GM23338 (cell line): ENCODE measurements at regions not wholly inside any gene's neighbourhood (a gene's known extent, or its start where the extent isn't known, plus 50 kb on each side); places are given as distances from the start of the nearest gene placed in this dataset.
A peak's percentile ranks its signal among the peaks of the same experiment; 100 is the strongest.

Experiments
- ATAC-seq: fragments of 200-7000 bp; cut with Tn5 transposase; 3 replicates; pipeline ENCODE4 v1.9.1; 2020
- DNase-seq: peaks from one replicate; pipeline ENCODE4 v3.0.0-alpha.2; 2015; ENCODE audit warnings: low spot score
- H2AFZ ChIP-seq: fragments of 200-600 bp; sonication (generic); 2 replicates; pipeline ENCODE4 v1.8.0; 2016; ENCODE audit warnings: antibody characterized with exemption, mild to moderate bottlenecking, moderate library complexity
- H3F3A ChIP-seq: fragments of 200-600 bp; sonication (generic); replicated peaks from 2 replicates; pipeline ENCODE4 v1.8.0; 2017; ENCODE audit warnings: antibody characterized with exemption, mixed run types, low read depth
- H3K27ac ChIP-seq: fragments of 200-600 bp; sonication (generic); 2 replicates; pipeline ENCODE4 v1.6.1; 2016; ENCODE audit warnings: low read depth
- H3K27me3 ChIP-seq: fragments of 200-600 bp; sonication (generic); 2 replicates; pipeline ENCODE4 v1.8.0; 2016; ENCODE audit warnings: mild to moderate bottlenecking, mixed run types, moderate library complexity; ENCODE audit not compliant: insufficient read depth
- H3K36me3 ChIP-seq: fragments of 200-600 bp; sonication (generic); 2 replicates; pipeline ENCODE4 v1.8.0; 2016; ENCODE audit warnings: mild to moderate bottlenecking; ENCODE audit not compliant: insufficient read depth
- H3K4me1 ChIP-seq: fragments of 200-600 bp; sonication (generic); 2 replicates; pipeline ENCODE4 v1.8.0; 2016; ENCODE audit warnings: mild to moderate bottlenecking, moderate library complexity; ENCODE audit not compliant: insufficient read depth
- H3K4me2 ChIP-seq: fragments of 200-600 bp; sonication (generic); 2 replicates; pipeline ENCODE4 v1.7.1; 2017; ENCODE audit warnings: mixed run types
- H3K4me3 ChIP-seq: fragments of 200-600 bp; sonication (generic); 2 replicates; pipeline ENCODE4 v1.6.1; 2016; ENCODE audit warnings: mixed run types
- H3K79me2 ChIP-seq: fragments of 200-600 bp; sonication (generic); replicated peaks from 2 replicates; pipeline ENCODE4 v1.8.0; 2017; ENCODE audit warnings: mild to moderate bottlenecking; ENCODE audit not compliant: insufficient read depth
- H3K9me2 ChIP-seq: fragments of 200-600 bp; sonication (generic); 2 replicates; pipeline ENCODE4 v1.8.0; 2017; ENCODE audit not compliant: insufficient read depth
- H4K20me1 ChIP-seq: fragments of 200-600 bp; sonication (generic); replicated peaks from 2 replicates; pipeline ENCODE4 v1.8.0; 2017; ENCODE audit warnings: mild to moderate bottlenecking; ENCODE audit not compliant: insufficient read depth
- H3K27ac Mint-ChIP-seq: 2 replicates; pipeline ENCODE4 v1.8.0; 2020; ENCODE audit warnings: inconsistent platforms, mild to moderate bottlenecking, moderate library complexity, mixed read lengths
- H3K27me3 Mint-ChIP-seq: 3 replicates; pipeline ENCODE4 v1.8.0; 2022; ENCODE audit warnings: low read depth, mild to moderate bottlenecking, moderate library complexity, mixed read lengths, inconsistent platforms; ENCODE audit not compliant: insufficient read depth, poor library complexity
- H3K36me3 Mint-ChIP-seq: 3 replicates; pipeline ENCODE4 v1.8.0; 2021; ENCODE audit warnings: low read depth, mild to moderate bottlenecking, inconsistent platforms, moderate library complexity, mixed read lengths
- H3K4me1 Mint-ChIP-seq: 3 replicates; pipeline ENCODE4 v1.8.0; 2020; ENCODE audit warnings: mild to moderate bottlenecking, inconsistent platforms, mixed read lengths
- H3K4me3 Mint-ChIP-seq: 3 replicates; pipeline ENCODE4 v1.8.0; 2021; ENCODE audit warnings: moderate library complexity, mild to moderate bottlenecking, inconsistent platforms, mixed read lengths
- H3K9me3 Mint-ChIP-seq: 3 replicates; pipeline ENCODE4 v1.8.0; 2020; ENCODE audit warnings: moderate library complexity, mild to moderate bottlenecking, inconsistent platforms, mixed read lengths
- CREB1 ChIP-seq: fragments of 250-450 bp; sonication (Bioruptor Pico); IDR thresholded peaks from 2 replicates; pipeline ENCODE4 v1.5.0; 2020; ENCODE audit warnings: low read depth, mild to moderate bottlenecking, moderate library complexity
- CTCF ChIP-seq, 2 experiments: fragments of 200-600 bp in 1 of 2; sonication (generic) in 1 of 2; conservative IDR thresholded peaks; 2 replicates each; pipeline versions ENCODE4 v1.5.1 to v1.6.1; 2016 to 2017; ENCODE audit warnings: antibody characterized with exemption in 2 of 2, low read depth in 2 of 2, mild to moderate bottlenecking in 2 of 2, moderate library complexity in 1 of 2
- ETS1 ChIP-seq: IDR thresholded peaks from 2 replicates; pipeline ENCODE4 v1.6.1; 2016; ENCODE audit warnings: antibody characterized with exemption
- EZH2 ChIP-seq: fragments of 200-600 bp; sonication (generic); IDR thresholded peaks from one replicate; pipeline ENCODE4 v1.8.0; 2017; ENCODE audit warnings: antibody characterized with exemption, mild to moderate bottlenecking, low read depth; ENCODE audit not compliant: unreplicated experiment
- EZH2phosphoT487 ChIP-seq: fragments of 200-600 bp; sonication (generic); IDR thresholded peaks from one replicate; pipeline ENCODE4 v1.8.1; 2018; ENCODE audit warnings: antibody characterized with exemption; ENCODE audit not compliant: unreplicated experiment
- JUNB ChIP-seq: IDR thresholded peaks from one replicate; pipeline ENCODE4 v1.6.1; 2016; ENCODE audit warnings: antibody characterized with exemption; ENCODE audit not compliant: unreplicated experiment
- NANOG ChIP-seq: IDR thresholded peaks from 2 replicates; pipeline ENCODE4 v1.6.1; 2016; ENCODE audit warnings: antibody characterized with exemption, borderline replicate concordance
- POLR2AphosphoS5 ChIP-seq: IDR thresholded peaks from 2 replicates; pipeline ENCODE4 v1.6.1; 2016; ENCODE audit warnings: antibody characterized with exemption, low read depth
- STAT1 ChIP-seq: IDR thresholded peaks from one replicate; pipeline ENCODE4 v1.6.1; 2016; ENCODE audit warnings: antibody characterized with exemption; ENCODE audit not compliant: unreplicated experiment
- ZNF114 ChIP-seq: fragments of 250-450 bp; sonication (Bioruptor Pico); IDR thresholded peaks from 2 replicates; pipeline ENCODE4 v1.5.0; 2020; ENCODE audit warnings: mild to moderate bottlenecking, moderate library complexity
- ZNF331 ChIP-seq: fragments of 250-450 bp; sonication (Bioruptor Pico); IDR thresholded peaks from 2 replicates; pipeline ENCODE4 v1.5.0; 2020; ENCODE audit warnings: low read depth, mild to moderate bottlenecking, moderate library complexity

- no peaks in the 10 kb centered on the region for H3K4me1 Mint-ChIP-seq
- TF ChIP-seq CREB1 (CRISPR knock-in tag) (no peak), ZNF114 (CRISPR knock-in tag) (no peak), POLR2AphosphoS5 (no peak), JUNB (no peak), ETS1 (no peak), CTCF (conservative IDR thresholded peaks at IDR 0.05; ENCODE audit: low read depth in 2 of 2) (peak; percentile 18 to 36; a peak in 2 of 4 replicates)
- H3K4me2 ChIP-seq = no peak overlapping the region
- H3K27ac ChIP-seq = no peak overlapping the region
- H3K79me2 ChIP-seq = no peaks in the 10 kb centered on the region
- DNase-seq = no peak
- no peak overlapping the region for H2AFZ ChIP-seq
- H3K4me3 Mint-ChIP-seq = no peak overlapping the region
- peaks cover 6% of the 10 kb centered on the region for H3K36me3 ChIP-seq
- no peaks in the 10 kb centered on the region for H3F3A ChIP-seq
- H3K27me3 ChIP-seq = no peaks in the 10 kb centered on the region
- no peaks in the 10 kb centered on the region for H3K27me3 Mint-ChIP-seq
- H4K20me1 ChIP-seq = no peaks in the 10 kb centered on the region
- H3K4me3 ChIP-seq = no peak overlapping the region
- no peak overlapping the region for H3K27ac Mint-ChIP-seq
- peaks cover 50% of the 10 kb centered on the region for H3K9me3 Mint-ChIP-seq
- H3K36me3 Mint-ChIP-seq = peaks cover 23% of the 10 kb centered on the region
- ATAC-seq = no peak
- H3K9me2 ChIP-seq = peaks cover 14% of the 10 kb centered on the region
- H3K4me1 ChIP-seq = no peaks in the 10 kb centered on the region
Observed at GRCh38 chr11:106224172-106224571, 146.7 kb downstream of the AASDHPPT start.

- H3K9me3 Mint-ChIP-seq = peaks cover 26% of the 10 kb centered on the region
- Histone ChIP-seq H3K4me3 (no peak overlapping the region), H3K27me3 (no peaks in the 10 kb centered on the region), H3K36me3 (no peaks in the 10 kb centered on the region; the same call in 1 of the 2 replicates), H3K4me2 (no peak overlapping the region), H3K27ac (no peak overlapping the region), H3F3A (no peaks in the 10 kb centered on the region), H3K9me2 (0 out of 2 replicates have a peak, but pooled peaks cover 7% of the 10 kb centered on the region), H4K20me1 (no peaks in the 10 kb centered on the region), H3K4me1 (no peaks in the 10 kb centered on the region), H2AFZ (no peak overlapping the region), H3K79me2 (no peaks in the 10 kb centered on the region)
- H3K4me3 Mint-ChIP-seq = no peak overlapping the region
- no peaks in the 10 kb centered on the region for H3K27me3 Mint-ChIP-seq
- H3K36me3 Mint-ChIP-seq = peaks cover 11% of the 10 kb centered on the region; the same call in 2 of the 3 replicates
- DNase-seq (no peak), ATAC-seq (no peak)
- H3K27ac Mint-ChIP-seq = no peak overlapping the region
- H3K4me1 Mint-ChIP-seq = no peaks in the 10 kb centered on the region
- TF ChIP-seq STAT1 (no peak), EZH2 (no peak), ETS1 (no peak), EZH2phosphoT487 (no peak), ZNF331 (no peak), NANOG (no peak), CTCF (conservative IDR thresholded peaks at IDR 0.05; ENCODE audit: low read depth in 2 of 2) (no peak), POLR2AphosphoS5 (no peak)
Observed at GRCh38 chr11:106228996-106229395, 151.5 kb downstream of the AASDHPPT start.
